ENCODE measurements at regions not wholly inside any gene's neighbourhood (a gene's known extent, or its start where the extent isn't known, plus 50 kb on each side); places are given as distances from the start of the nearest gene placed in this dataset.
"Not testable (repeated sequence)": the region's sequence is repeated elsewhere in the genome, so short reads cannot be mapped to it uniquely, and the experiment has no call there.

- not testable (repeated sequence) for H3K4me2 ChIP-seq (ENCODE audit: insufficient read depth, low read length); H3K27ac ChIP-seq (ENCODE audit: low read depth, low read length); H3K36me3 ChIP-seq (ENCODE audit: insufficient read depth, low read length); DNase-seq (ENCODE audit: insufficient read length, low spot score, missing footprints); H3K4me3 ChIP-seq (ENCODE audit: insufficient read depth, low read length); H4K20me1 ChIP-seq (ENCODE audit: insufficient read depth, low read length); H3K9me3 ChIP-seq (ENCODE audit: low read depth, low read length); H3K79me2 ChIP-seq (ENCODE audit: insufficient read depth, low read length); H2AFZ ChIP-seq (ENCODE audit: low read length); H3K4me1 ChIP-seq (ENCODE audit: insufficient read depth, low read length)
- peaks cover 18% of the 10 kb centered on the region for H3K27me3 ChIP-seq (ENCODE audit: insufficient read depth, low read length)
These were observed 166.3 kb downstream of the GPX5 start for GRCh38 chr6:28691991-28692390.

GRCh38 chr6:28693033-28693750 lies 167.5 kb downstream of the GPX5 start:
- Histone ChIP-seq H3K4me1 (ENCODE audit: insufficient read depth, low read length) (no peaks in the 10 kb centered on the region), H3K4me2 (ENCODE audit: insufficient read depth, low read length) (peak overlapping the region; percentile 43), H3K9me3 (ENCODE audit: low read depth, low read length) (no peaks in the 10 kb centered on the region), H3K27ac (ENCODE audit: low read depth, low read length) (no peak overlapping the region), H4K20me1 (ENCODE audit: insufficient read depth, low read length) (no peaks in the 10 kb centered on the region), H3K36me3 (ENCODE audit: insufficient read depth, low read length) (no peaks in the 10 kb centered on the region), H3K27me3 (ENCODE audit: insufficient read depth, low read length) (peaks cover 18% of the 10 kb centered on the region), H2AFZ (ENCODE audit: low read length) (no peak overlapping the region), H3K4me3 (ENCODE audit: insufficient read depth, low read length) (no peak overlapping the region), H3K79me2 (ENCODE audit: insufficient read depth, low read length) (no peaks in the 10 kb centered on the region)
- no peak for DNase-seq (ENCODE audit: insufficient read length, low spot score, missing footprints)
- TF ChIP-seq, protein P1, sequence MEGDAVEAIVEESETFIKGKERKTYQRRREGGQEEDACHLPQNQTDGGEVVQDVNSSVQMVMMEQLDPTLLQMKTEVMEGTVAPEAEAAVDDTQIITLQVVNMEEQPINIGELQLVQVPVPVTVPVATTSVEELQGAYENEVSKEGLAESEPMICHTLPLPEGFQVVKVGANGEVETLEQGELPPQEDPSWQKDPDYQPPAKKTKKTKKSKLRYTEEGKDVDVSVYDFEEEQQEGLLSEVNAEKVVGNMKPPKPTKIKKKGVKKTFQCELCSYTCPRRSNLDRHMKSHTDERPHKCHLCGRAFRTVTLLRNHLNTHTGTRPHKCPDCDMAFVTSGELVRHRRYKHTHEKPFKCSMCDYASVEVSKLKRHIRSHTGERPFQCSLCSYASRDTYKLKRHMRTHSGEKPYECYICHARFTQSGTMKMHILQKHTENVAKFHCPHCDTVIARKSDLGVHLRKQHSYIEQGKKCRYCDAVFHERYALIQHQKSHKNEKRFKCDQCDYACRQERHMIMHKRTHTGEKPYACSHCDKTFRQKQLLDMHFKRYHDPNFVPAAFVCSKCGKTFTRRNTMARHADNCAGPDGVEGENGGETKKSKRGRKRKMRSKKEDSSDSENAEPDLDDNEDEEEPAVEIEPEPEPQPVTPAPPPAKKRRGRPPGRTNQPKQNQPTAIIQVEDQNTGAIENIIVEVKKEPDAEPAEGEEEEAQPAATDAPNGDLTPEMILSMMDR (IDR thresholded peaks at IDR 0.05; ENCODE audit: extremely low read depth, low read depth, low read length), result no peak

DNA sequence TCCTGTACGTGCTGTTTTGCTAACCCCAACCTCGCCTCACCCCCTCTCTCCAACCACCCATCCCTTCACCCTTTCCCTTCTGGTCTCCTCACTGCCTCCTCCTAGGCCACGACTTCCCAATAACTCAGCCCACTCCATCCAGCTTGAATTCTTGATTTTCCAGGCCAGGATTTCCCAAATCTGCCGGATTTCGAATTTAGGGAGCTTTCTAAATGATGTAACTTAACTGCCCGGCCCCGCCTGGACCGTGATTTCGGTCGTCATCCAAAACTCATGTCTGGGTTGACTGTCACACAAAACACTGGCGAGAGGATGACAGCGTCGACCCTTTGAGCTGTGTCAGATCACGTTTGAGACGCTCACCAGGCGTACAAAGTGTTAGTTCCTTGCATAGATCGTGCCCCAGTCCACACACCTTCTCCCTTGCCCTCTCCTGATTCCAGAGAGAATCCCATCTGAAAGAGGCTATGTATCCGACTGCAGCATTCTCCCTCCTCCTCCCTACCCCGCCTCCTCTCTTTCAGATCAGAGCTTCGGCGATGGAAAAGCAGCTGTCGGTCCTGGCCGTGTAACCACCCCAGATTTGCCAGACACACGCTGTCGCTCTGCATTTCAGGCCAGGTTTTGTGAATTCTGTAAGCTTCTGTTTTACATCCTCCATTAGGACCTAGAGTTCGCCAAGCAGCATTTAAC lies 168.2 kb downstream of the GPX5 start:
- no peak overlapping the region for H3K27ac ChIP-seq (ENCODE audit: low read depth, low read length)
- H3K4me3 ChIP-seq (ENCODE audit: insufficient read depth, low read length), result peak overlapping the region; percentile 13
- TF ChIP-seq, protein P1 (IDR thresholded peaks at IDR 0.05; ENCODE audit: extremely low read depth, low read depth, low read length), result no peak
- H3K9me3 ChIP-seq (ENCODE audit: low read depth, low read length), result no peaks in the 10 kb centered on the region
- no peaks in the 10 kb centered on the region for H3K4me1 ChIP-seq (ENCODE audit: insufficient read depth, low read length)
- H4K20me1 ChIP-seq (ENCODE audit: insufficient read depth, low read length), result no peaks in the 10 kb centered on the region
- no peaks in the 10 kb centered on the region for H3K79me2 ChIP-seq (ENCODE audit: insufficient read depth, low read length)
- H2AFZ ChIP-seq (ENCODE audit: low read length), result peak overlapping the region; percentile 65
- peaks cover 18% of the 10 kb centered on the region for H3K27me3 ChIP-seq (ENCODE audit: insufficient read depth, low read length)
- DNase-seq (ENCODE audit: insufficient read length, low spot score, missing footprints), result no peak
- H3K36me3 ChIP-seq (ENCODE audit: insufficient read depth, low read length), result no peaks in the 10 kb centered on the region
- H3K4me2 ChIP-seq (ENCODE audit: insufficient read depth, low read length), result peak overlapping the region; percentile 43

GRCh38 chr6:28695715-28696114 lies 170.0 kb downstream of the GPX5 start:
- H3K27me3 ChIP-seq (ENCODE audit: insufficient read depth, low read length), result peaks cover 18% of the 10 kb centered on the region
- DNase-seq (ENCODE audit: insufficient read length, low spot score, missing footprints), result peak; percentile 69
- H3K4me2 ChIP-seq (ENCODE audit: insufficient read depth, low read length), result peak overlapping the region; percentile 68

More at GRCh38 chr6:28695715-28696114, 170.0 kb downstream of the GPX5 start:
- Histone ChIP-seq H2AFZ (ENCODE audit: low read length) (no peak overlapping the region), H3K4me1 (ENCODE audit: insufficient read depth, low read length) (no peaks in the 10 kb centered on the region), H3K79me2 (ENCODE audit: insufficient read depth, low read length) (no peaks in the 10 kb centered on the region), H3K36me3 (ENCODE audit: insufficient read depth, low read length) (no peaks in the 10 kb centered on the region), H3K27ac (ENCODE audit: low read depth, low read length) (no peak overlapping the region), H3K4me3 (ENCODE audit: insufficient read depth, low read length) (peak overlapping the region; percentile 62), H4K20me1 (ENCODE audit: insufficient read depth, low read length) (no peaks in the 10 kb centered on the region), H3K9me3 (ENCODE audit: low read depth, low read length) (no peaks in the 10 kb centered on the region)
- TF ChIP-seq, protein P1 (IDR thresholded peaks at IDR 0.05; ENCODE audit: extremely low read depth, low read depth, low read length), result no peak
